HG03175 (cell line): ENCODE measurements at regions not wholly inside any gene's neighbourhood (a gene's known extent, or its start where the extent isn't known, plus 50 kb on each side); places are given as distances from the start of the nearest gene placed in this dataset.
"Not testable (repeated sequence)": the region's sequence is repeated elsewhere in the genome, so short reads cannot be mapped to it uniquely, and the experiment has no call there.

Experiments used
- ATAC-seq: cut with Tn5 transposase; IDR thresholded peaks from one replicate; pipeline ENCODE4 v1.9.1; 2021; ENCODE audit warnings: mild to moderate bottlenecking, moderate library complexity; ENCODE audit not compliant: unreplicated experiment

GRCh38 chr3:71964170-71964569, 179.2 kb upstream of the PROK2 start:
- no peak for ATAC-seq

- ATAC-seq: no peak
Observed at GRCh38 chr3:71962561-71963240, 177.8 kb upstream of the PROK2 start.

GRCh38 chr3:71961891-71962290, 176.9 kb upstream of the PROK2 start:
- ATAC-seq: no peak

- no peak for ATAC-seq
Observed at GRCh38 chr3:71961378-71961777, 176.4 kb upstream of the PROK2 start.

- no peak for ATAC-seq
Observed at GRCh38 chr3:71958533-71958932, 173.6 kb upstream of the PROK2 start.

- no peak for ATAC-seq
Observed at GRCh38 chr3:71956716-71957115, 171.8 kb upstream of the PROK2 start.

- no peak for ATAC-seq
Observed at GRCh38 chr3:71956069-71956340, 171.1 kb upstream of the PROK2 start.

- no peak for ATAC-seq
Observed at GRCh38 chr3:71955240-71956068, 170.5 kb upstream of the PROK2 start.

GRCh38 chr3:71951842-71952241, 166.9 kb upstream of the PROK2 start:
- no peak for ATAC-seq

GRCh38 chr3:71951361-71951760, 166.4 kb upstream of the PROK2 start:
- no peak for ATAC-seq

- no peak for ATAC-seq
Observed at GRCh38 chr3:71949442-71949841, 164.5 kb upstream of the PROK2 start.

- no peak for ATAC-seq
Observed at GRCh38 chr3:71944482-71945065, 159.6 kb upstream of the PROK2 start.

- ATAC-seq: no peak
Observed at GRCh38 chr3:71942432-71943187, 157.7 kb upstream of the PROK2 start.

GRCh38 chr3:71940486-71940885, 155.5 kb upstream of the PROK2 start:
- ATAC-seq: no peak

- not testable (repeated sequence) for ATAC-seq
Observed at GRCh38 chr3:71938081-71938480, 153.1 kb upstream of the PROK2 start.

- no peak for ATAC-seq
Observed at GRCh38 chr3:71936681-71937080, 151.7 kb upstream of the PROK2 start.

GRCh38 chr3:71934520-71935270, 149.7 kb upstream of the PROK2 start:
- no peak for ATAC-seq

GRCh38 chr3:71931922-71932321, 147.0 kb upstream of the PROK2 start:
- no peak for ATAC-seq

- ATAC-seq: no peak
Observed at GRCh38 chr3:71930056-71930991, 145.4 kb upstream of the PROK2 start.

GRCh38 chr3:71928212-71928611, 143.3 kb upstream of the PROK2 start:
- ATAC-seq: no peak
